ENCODE measurements at regions not wholly inside any gene's neighbourhood (a gene's known extent, or its start where the extent isn't known, plus 50 kb on each side); places are given as distances from the start of the nearest gene placed in this dataset.

DNA sequence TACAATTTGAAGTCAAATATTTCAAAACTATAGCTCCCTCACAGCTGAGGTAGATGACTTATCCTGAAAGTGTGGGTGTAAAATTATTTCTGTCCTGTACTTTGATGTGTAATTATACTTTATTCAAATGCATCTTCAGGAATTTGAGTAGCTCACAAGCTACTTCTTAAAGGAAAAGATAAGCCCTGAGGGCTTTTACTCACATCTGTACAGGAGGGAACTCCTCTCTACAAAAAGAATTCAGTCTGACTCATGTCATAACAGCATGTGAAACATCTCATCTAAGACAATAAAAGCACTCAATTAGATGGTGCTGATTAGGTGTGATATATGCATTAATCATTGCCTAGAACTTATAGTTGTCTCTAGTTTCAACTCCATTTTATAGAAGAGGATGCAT lies 452.0 kb downstream of the PRKD1 start:
- DNase-seq = no peak

DNA sequence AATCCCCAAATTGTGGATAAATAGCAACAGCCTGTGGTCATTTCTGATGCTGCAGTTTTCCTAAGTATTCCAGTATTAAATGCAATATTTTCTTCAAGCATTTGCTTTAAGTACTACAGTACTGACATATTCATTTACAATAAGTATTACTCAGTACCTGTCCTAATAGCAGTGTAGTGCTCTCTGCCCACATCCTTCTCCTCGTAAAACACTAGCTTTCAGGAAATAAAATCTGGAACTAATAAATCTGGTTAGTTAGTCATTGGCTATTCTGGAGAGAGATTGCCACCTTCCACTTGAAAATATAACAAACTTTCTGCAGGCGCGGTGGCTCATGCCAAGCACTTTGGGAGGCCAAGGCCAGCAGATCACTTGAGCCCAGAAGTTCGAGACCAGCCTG lies 441.5 kb downstream of the PRKD1 start:
- DNase-seq = no peak

DNA sequence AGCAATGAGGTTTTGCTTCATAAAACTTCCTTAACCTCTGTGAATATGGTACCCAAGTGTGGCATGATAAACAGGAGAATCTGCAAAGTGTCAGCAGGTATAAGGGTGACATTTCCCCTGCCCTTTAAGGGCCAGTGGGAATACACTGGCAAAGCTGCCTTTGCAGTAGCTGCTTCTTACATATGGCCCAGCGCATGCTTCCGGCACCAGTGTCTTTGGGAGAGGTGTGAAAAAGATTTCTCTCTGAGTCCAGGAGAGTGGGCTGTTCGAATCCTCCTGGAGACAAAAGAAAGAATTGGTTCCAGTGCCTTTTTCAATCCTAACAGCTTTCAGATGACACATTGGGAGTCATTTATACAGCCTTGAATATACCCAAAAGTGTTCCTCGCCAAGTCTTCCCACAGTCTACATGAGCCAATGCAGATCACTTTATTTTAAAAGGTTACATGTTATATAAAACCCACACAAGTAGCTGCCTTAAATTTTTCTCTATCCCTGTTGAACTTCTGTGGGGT lies 437.7 kb downstream of the PRKD1 start:
- no peak for DNase-seq

DNA sequence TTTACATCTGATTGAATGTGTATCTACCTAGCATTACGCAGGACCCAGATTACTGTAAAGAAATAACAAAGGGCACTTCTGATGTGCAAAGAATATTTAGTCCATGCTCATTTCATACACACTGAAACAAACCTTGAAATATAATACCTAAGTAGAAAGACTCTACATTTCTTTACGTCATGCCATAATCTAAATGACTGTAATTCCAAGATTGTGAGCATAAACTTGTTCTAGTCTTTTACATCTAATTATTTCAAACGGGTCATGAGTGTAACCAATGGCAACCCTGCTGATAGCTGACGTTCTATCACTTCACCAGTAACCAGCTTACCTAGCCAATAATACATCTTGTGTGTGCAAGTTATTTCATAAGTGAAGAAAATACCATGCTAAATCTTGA lies 433.8 kb downstream of the PRKD1 start:
- no peak for DNase-seq

DNA sequence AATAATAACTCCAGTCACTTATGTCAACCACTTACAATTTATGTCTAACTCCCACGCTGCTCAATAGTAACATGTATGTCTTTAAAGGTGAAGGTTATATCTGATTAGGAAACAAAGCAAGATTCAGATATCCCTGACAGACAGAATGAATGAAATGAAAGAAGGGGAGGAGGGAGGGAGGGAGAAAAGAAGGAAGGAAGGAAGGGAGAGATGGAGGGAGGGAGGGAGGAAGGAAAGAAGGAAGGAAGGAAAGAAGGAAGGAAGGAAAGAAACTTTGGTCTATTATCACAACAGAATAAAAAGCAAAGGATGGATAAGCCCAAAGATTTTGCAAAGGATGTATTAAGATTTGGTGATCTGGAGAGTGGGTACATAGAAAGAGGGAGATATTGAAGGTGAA lies 433.3 kb downstream of the PRKD1 start:
- DNase-seq = no peak

DNA sequence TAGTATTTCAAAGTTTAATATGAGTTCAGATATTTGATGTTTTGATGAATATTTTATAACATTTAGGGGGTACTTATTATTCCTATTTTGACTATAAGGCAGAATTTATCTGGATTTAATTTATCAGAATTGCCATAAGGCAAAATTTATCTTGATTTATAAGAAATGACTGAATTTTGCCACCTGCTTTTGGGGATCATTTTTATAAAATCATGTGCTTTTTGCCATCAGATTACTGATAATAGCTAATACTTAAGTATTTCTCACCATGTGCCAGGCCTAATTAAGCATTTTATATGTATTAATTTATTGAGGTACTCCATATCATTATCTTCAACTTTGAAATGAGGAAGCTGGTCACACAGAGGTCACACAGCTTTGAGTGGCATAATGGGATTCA lies 423.7 kb downstream of the PRKD1 start:
- no peak for DNase-seq

DNA sequence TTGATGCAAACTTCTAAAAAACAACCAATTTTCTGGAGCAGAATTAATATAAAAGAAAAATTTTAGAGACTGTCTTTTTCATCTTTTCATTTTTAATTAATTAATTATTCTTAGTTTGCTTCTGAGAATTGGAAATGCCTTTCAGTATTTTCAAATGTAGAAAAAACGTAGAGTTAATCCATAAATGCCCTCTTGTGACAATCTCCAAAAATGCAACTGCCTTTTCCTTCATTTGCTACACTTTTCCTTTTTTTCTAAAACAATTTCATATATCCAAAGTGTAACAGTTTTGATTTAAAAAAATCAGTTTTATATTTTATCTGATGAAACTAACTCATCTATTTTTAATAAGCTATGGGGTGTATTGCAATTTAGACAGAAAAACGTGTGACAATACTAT lies 409.3 kb downstream of the PRKD1 start:
- no peak for DNase-seq

DNA sequence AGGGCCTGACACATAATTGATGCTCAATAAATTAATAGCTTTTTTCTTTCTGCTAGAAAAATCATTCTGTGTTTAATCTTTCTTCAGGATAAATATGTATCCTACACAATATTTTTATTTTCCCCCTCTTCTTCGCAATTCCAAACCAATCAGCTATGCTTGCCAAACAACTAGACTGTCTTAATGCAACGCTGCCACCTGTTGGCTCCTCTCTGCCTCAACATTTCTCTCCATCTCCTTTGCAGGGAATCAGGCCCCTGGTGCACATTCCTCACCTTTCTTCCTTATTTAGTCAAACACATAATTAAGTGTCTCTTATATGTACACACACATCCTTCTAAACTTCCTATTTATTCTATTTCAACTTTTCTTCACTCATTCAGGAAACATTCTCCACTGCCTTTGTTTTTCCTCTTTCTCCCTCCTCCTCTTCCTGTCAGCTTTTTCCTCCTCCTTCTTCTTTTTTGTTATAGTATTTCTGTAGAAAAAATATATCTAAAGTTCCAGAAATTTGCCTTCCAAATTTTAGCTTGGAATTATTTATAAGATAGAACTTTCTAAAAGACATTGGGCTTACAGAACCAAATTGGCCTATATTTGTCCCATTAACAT lies 406.0 kb downstream of the PRKD1 start:
- peak in 1 of 2 donors; percentile 2 for DNase-seq
